DMS153 treated with DMSO at 0.1 percent for 48 hours (cell line): ENCODE measurements at regions not wholly inside any gene's neighbourhood (a gene's known extent, or its start where the extent isn't known, plus 50 kb on each side); places are given as distances from the start of the nearest gene placed in this dataset.

Experiments
- DNase-seq: peaks from one replicate; lab custom pipeline; 2025; ENCODE audit not compliant: unreplicated experiment; lab: John Stamatoyannopoulos, UW

GRCh38 chr21:41111681-41112080 is 56.3 kb upstream of the BACE2 start:
- DNase-seq: no peak

GRCh38 chr21:41112740-41113692 is 54.9 kb upstream of the BACE2 start:
- no peak for DNase-seq

GRCh38 chr21:41115851-41116250 is 52.1 kb upstream of the BACE2 start:
- DNase-seq: no peak
